ENCODE measurements at regions not wholly inside any gene's neighbourhood (a gene's known extent, or its start where the extent isn't known, plus 50 kb on each side); places are given as distances from the start of the nearest gene placed in this dataset.

DNA sequence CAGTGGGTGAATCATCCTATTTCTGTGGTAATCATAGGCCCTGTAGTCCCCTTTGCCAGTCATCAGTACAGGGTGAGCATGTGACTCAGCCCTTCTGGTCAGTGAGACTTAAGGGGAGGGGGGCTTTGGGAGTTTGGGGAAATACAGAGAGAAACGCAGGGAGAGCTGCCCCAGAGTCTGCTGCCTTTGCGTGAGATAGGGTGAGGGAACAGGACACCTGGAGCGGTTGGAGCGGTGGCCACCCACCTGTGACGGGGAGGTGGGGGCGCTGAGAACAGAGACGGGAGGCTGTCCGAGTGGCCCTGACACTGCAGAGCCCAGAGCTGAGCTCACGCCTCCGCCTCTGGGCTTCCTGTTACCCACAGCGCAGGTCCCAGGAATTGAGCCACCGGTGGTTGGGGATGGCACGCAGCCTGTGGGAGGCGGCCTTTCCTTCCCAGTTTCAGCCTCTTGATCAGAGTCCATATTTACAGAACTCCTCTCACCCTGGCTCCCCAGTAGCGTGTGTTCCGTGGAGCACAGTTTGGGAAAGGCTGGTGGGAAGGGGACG is 92.0 kb upstream of the ERCC6L2 start:
- no peak overlapping the region for H3K4me2 ChIP-seq (replicated peaks; ENCODE audit: low read depth, low read length, poor library complexity, severe bottlenecking)
- CTCF ChIA-PET, result no interaction called here
- no peak overlapping the region for H3K9ac ChIP-seq (ENCODE audit: low read length)
- no peaks in the 10 kb centered on the region for H3K79me2 ChIP-seq (ENCODE audit: control insufficient read depth, insufficient read depth, low read length)
- H3K9me3 ChIP-seq (ENCODE audit: control extremely low read depth in 1 of 3, control insufficient read depth in 2 of 3, insufficient read depth in 1 of 3, low read length in 2 of 3), result no peaks in the 10 kb centered on the region
- H3K27ac ChIP-seq (ENCODE audit: low read length in 2 of 2), result no peak overlapping the region
- no peak for TF ChIP-seq EZH2 (IDR thresholded peaks at IDR 0.05; ENCODE audit: borderline replicate concordance, insufficient read depth, low read depth, low read length, poor library complexity, severe bottlenecking)
- TF ChIP-seq, protein P1, sequence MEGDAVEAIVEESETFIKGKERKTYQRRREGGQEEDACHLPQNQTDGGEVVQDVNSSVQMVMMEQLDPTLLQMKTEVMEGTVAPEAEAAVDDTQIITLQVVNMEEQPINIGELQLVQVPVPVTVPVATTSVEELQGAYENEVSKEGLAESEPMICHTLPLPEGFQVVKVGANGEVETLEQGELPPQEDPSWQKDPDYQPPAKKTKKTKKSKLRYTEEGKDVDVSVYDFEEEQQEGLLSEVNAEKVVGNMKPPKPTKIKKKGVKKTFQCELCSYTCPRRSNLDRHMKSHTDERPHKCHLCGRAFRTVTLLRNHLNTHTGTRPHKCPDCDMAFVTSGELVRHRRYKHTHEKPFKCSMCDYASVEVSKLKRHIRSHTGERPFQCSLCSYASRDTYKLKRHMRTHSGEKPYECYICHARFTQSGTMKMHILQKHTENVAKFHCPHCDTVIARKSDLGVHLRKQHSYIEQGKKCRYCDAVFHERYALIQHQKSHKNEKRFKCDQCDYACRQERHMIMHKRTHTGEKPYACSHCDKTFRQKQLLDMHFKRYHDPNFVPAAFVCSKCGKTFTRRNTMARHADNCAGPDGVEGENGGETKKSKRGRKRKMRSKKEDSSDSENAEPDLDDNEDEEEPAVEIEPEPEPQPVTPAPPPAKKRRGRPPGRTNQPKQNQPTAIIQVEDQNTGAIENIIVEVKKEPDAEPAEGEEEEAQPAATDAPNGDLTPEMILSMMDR (IDR thresholded peaks at IDR 0.05), result no peak
- no peaks in the 10 kb centered on the region for H4K20me1 ChIP-seq (ENCODE audit: control insufficient read depth, insufficient read depth, low read length, poor library complexity, severe bottlenecking)
- peaks cover 4% of the 10 kb centered on the region for H3K27me3 Mint-ChIP-seq
- no peaks in the 10 kb centered on the region for H3K36me3 ChIP-seq (replicated peaks in 1 of 2; ENCODE audit: control extremely low read depth in 1 of 2, control insufficient read depth in 1 of 2, extremely low read depth in 1 of 2, insufficient read depth in 2 of 2, low read length in 1 of 2)
- no peaks in the 10 kb centered on the region for H3K4me1 ChIP-seq (ENCODE audit: control insufficient read depth in 2 of 2, insufficient read depth in 2 of 2, low read length in 2 of 2)
- peaks cover 0 to 3% (median 0%) of the 10 kb centered on the region in 4 experiments for H3K27me3 ChIP-seq (replicated peaks in 1 of 4; ENCODE audit: control extremely low read depth in 1 of 4, control insufficient read depth in 3 of 4, insufficient read depth in 4 of 4, low read length in 3 of 4)
- DNase-seq (no peak), ATAC-seq (ENCODE audit: low read depth) (no peak)
- H3K9me3 Mint-ChIP-seq (ENCODE audit: insufficient read depth), result no peaks in the 10 kb centered on the region
- H3K4me3 ChIP-seq (ENCODE audit: control extremely low read depth in 1 of 5, extremely low read depth in 1 of 5, insufficient read depth in 1 of 5, low read depth in 2 of 5, low read length in 4 of 5), result no peak overlapping the region
- POLR2A ChIA-PET, result no interaction called here
- H2AFZ ChIP-seq (ENCODE audit: insufficient read depth, low read depth, low read length, poor library complexity, severe bottlenecking), result no peak overlapping the region
- H3K4me3 Mint-ChIP-seq, result no peak overlapping the region
- intact Hi-C loops (cut with micrococcal nuclease), result no loop called here
- no peaks in the 10 kb centered on the region for H3K4me1 Mint-ChIP-seq
- WGBS (ENCODE audit: insufficient coverage), result 99% methylated on average over 9 of the region's 17 CpGs
- no peak overlapping the region for H3K27ac Mint-ChIP-seq

DNA sequence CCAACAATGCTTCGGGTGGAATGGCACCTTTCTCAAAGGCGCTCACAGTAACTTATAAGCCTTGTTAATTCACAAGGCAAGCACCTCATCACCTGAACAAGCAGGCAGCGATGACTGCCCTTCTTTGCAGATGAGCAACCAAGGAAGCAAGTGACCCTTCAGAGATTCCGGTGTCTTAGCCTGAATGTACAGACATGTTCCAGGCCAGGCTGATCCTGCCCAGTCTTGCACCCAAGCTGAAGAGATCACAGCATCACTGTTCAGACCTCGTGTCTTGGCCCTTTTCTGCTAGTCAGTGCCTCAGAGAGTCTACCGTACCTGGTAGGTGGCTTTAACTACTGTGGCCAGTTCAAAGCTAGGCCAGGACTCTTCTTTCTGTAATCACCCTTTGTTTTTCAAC is 94.7 kb upstream of the ERCC6L2 start:
- TF ChIP-seq, protein P1 (IDR thresholded peaks at IDR 0.05), result no peak
- TF ChIP-seq EZH2 (IDR thresholded peaks at IDR 0.05; ENCODE audit: borderline replicate concordance, insufficient read depth, low read depth, low read length, poor library complexity, severe bottlenecking), result no peak
- 98% methylated on average over 6 of the region's 6 CpGs for WGBS (ENCODE audit: insufficient coverage)
- Histone ChIP-seq H3K36me3 (replicated peaks in 1 of 2; ENCODE audit: control extremely low read depth in 1 of 2, control insufficient read depth in 1 of 2, extremely low read depth in 1 of 2, insufficient read depth in 2 of 2, low read length in 1 of 2) (no peaks in the 10 kb centered on the region), H3K9ac (ENCODE audit: low read length) (no peak overlapping the region), H3K4me1 (ENCODE audit: control insufficient read depth in 2 of 2, insufficient read depth in 2 of 2, low read length in 2 of 2) (no peaks in the 10 kb centered on the region), H3K9me3 (ENCODE audit: control extremely low read depth in 1 of 3, control insufficient read depth in 2 of 3, insufficient read depth in 1 of 3, low read length in 2 of 3) (no peaks in the 10 kb centered on the region), H4K20me1 (ENCODE audit: control insufficient read depth, insufficient read depth, low read length, poor library complexity, severe bottlenecking) (no peaks in the 10 kb centered on the region), H3K79me2 (ENCODE audit: control insufficient read depth, insufficient read depth, low read length) (no peaks in the 10 kb centered on the region), H3K4me3 (ENCODE audit: control extremely low read depth in 1 of 5, extremely low read depth in 1 of 5, insufficient read depth in 1 of 5, low read depth in 2 of 5, low read length in 4 of 5) (no peak overlapping the region), H2AFZ (ENCODE audit: insufficient read depth, low read depth, low read length, poor library complexity, severe bottlenecking) (no peak overlapping the region), H3K4me2 (replicated peaks; ENCODE audit: low read depth, low read length, poor library complexity, severe bottlenecking) (no peak overlapping the region), H3K27me3 (replicated peaks in 1 of 4; ENCODE audit: control extremely low read depth in 1 of 4, control insufficient read depth in 3 of 4, insufficient read depth in 4 of 4, low read length in 3 of 4) (peaks cover 0 to 3% (median 0%) of the 10 kb centered on the region in 4 experiments), H3K27ac (ENCODE audit: low read length in 2 of 2) (no peak overlapping the region)
- POLR2A ChIA-PET, result no interaction called here
- Mint-ChIP-seq H3K27me3 (peaks cover 9% of the 10 kb centered on the region), H3K9me3 (ENCODE audit: insufficient read depth) (no peaks in the 10 kb centered on the region), H3K4me3 (no peak overlapping the region), H3K4me1 (no peaks in the 10 kb centered on the region), H3K27ac (no peak overlapping the region)
- no peak for ATAC-seq (ENCODE audit: low read depth)
- DNase-seq, result no peak
- CTCF ChIA-PET, result no interaction called here
- intact Hi-C loops (cut with micrococcal nuclease), result no loop called here
